Left colon (tissue), 2 donors: ENCODE measurements at regions not wholly inside any gene's neighbourhood (a gene's known extent, or its start where the extent isn't known, plus 50 kb on each side); places are given as distances from the start of the nearest gene placed in this dataset.
"Not testable (repeated sequence)": the region's sequence is repeated elsewhere in the genome, so short reads cannot be mapped to it uniquely, and the experiment has no call there.

Source experiments
- ATAC-seq: fragments of 200-7000 bp; cut with Tn5 transposase; one replicate; pipeline ENCODE4 v1.9.1; 2020; ENCODE audit warnings: mild to moderate bottlenecking, moderate library complexity
- DNase-seq, 2 donors: peaks; one replicate each; pipeline ENCODE4 v3.0.0-alpha.2; 2020
- intact Hi-C, 2 donors: fragments of 100-400 bp; cut with DNase I in 1 of 2; cut with micrococcal nuclease in 1 of 2; formaldehyde crosslinking; loops; one replicate each; pipeline versions ENCODE4 v1.11.2 to v1.14.0; 2022; cut with DNase I, micrococcal nuclease
- donor health status: DM: no; HTN: no; CAD: no.
- donor health status: DM: yes; HTN: yes; CAD: no.

DNA sequence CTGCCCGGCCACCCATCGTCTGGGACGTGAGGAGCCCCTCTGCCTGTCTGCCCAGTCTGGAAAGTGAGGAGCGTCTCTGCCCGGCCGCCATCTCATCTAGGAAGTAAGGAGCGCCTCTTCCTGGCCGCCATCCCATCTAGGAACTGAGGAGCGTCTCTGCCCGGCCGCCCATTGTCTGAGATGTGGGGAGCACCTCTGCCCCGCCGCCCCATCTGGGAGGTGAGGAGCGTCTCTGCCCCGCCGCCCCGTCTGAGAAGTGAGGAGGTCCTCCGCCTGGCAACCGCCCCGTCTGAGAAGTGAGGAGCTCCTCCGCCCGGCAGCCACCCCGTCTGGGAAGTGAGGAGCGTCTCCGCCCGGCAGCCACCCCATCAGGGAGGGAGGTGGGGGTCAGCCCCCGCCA lies 56.4 kb upstream of the ZNF746 start:
- DNase-seq, ATAC-seq, intact Hi-C loops: not testable (repeated sequence)

- intact Hi-C loops = no loop called here
- DNase-seq = no peak
- ATAC-seq = no peak
These were observed 55.2 kb upstream of the ZNF746 start for GRCh38 chr7:149552799-149553198.
